DMS53 treated with DMSO at 0.1 percent for 48 hours (cell line): ENCODE measurements at regions not wholly inside any gene's neighbourhood (a gene's known extent, or its start where the extent isn't known, plus 50 kb on each side); places are given as distances from the start of the nearest gene placed in this dataset.
"Not testable (repeated sequence)": the region's sequence is repeated elsewhere in the genome, so short reads cannot be mapped to it uniquely, and the experiment has no call there.

Source experiments
- DNase-seq: peaks from one replicate; lab custom pipeline; 2025; ENCODE audit not compliant: unreplicated experiment; lab: John Stamatoyannopoulos, UW

GRCh38 chr18:73688851-73689711 lies 458.6 kb downstream of the FBXO15 start:
- DNase-seq: no peak

GRCh38 chr18:73688161-73688560 lies 459.5 kb downstream of the FBXO15 start:
- no peak for DNase-seq

DNA sequence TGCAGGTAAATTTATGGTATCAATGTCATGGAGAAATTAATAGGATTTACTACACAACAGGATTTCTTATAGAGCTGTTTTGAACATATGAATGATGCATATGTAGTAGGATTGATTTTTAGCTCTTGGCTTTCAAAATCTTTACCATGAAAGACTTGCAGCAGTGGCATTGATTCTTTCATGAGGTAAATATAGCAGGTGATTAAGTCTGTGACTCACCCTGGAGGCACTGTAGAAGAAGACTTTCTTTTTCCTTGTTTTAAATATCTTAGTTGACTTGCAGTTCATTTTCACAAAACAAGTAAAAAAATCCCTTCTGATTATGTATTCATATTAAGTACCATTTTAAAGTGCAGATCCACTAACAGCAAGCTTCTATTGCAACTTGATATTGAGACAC lies 463.0 kb downstream of the FBXO15 start:
- DNase-seq: no peak

DNA sequence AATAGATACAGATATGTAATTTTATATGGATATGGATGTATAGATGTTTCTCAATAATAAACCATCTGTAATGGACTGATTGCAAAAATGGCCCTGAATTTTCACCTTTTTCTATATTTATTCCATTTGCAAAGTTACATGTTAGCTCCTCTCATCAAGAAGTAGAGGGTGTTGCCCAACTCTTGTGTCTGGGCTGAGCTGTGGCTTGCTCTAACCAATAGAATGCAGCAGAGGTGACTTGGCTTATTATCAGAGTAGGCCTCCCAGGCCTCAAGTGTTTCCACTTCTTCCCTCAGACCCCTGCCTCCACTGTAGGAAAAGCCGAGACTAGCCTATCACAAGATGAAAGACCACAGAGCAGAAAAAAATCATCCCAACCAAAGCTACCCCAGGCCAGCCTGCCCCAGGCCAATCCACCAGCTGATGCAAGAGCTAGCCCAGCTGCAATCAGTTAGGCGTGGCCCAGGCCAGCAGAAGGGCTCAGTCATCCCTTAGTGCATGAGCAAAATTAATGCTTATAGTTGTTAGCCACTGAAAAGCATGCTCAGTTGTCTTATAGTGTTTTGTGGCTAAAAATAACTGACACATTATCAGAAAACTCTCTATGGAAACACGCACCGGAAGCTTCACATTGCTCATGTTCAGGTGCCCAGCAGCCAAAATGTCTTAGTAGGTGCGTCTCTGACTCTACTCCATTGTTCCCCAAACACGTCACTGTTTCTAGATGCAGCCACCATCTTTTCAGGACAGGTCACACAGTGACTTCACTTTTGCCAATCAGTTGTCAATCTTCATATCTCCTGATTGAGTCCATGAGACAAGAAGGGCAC lies 464.0 kb downstream of the FBXO15 start:
- DNase-seq: no peak

DNA sequence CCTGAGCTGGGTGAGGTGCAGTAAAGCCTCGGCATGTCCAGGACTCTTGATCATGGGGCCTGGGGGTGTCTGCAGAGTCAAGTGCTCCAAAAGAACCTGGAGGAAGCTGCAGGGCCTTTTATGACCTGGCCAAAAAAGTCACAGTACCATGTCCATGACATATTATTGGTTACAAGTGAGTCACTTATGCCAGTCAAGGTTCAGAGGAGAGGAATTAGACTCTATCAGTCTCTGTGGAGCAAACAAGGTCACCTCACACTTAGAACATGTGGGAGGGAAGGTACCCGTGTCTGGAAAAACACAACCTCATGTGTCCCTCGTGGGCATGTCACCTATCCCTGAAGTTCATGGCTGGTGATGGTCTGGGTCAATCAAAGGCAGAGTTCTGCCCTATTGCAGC lies 465.7 kb downstream of the FBXO15 start:
- no peak for DNase-seq

GRCh38 chr18:73681398-73681797 lies 466.2 kb downstream of the FBXO15 start:
- no peak for DNase-seq

DNA sequence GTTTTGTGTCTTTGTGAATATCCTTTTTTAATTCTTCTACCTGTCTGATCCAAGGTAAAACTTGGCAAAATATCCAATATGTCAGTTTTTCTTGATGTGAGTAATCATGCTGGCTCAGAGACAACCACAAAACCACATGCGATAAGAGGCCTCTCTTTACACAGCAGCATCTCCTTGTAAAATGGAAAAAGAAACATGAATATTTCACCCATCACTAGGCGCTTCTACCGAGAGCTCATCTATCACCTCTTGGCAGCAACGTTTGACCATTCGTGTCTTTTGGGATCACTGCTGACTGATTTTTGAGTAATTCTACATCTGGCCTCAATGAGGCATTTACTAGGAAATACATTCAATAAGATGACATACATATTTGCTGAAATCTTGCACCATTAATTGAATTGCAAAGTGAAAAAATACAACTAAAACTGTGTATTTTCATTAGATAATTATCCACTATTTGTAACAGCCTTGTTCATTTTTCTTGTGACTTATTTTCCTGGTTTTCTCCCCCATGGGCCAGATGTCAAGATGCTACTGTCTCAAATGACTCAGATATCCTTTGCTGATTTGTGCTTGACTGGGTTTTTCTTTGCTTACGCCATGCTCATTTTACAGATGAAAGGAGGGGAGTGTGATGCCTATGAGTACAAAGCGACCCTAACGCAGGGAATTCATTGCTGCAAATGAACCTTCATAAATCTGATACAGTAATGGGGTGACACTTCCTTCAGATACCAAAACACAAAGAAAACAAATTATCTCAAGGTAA lies 467.5 kb downstream of the FBXO15 start:
- no peak for DNase-seq

GRCh38 chr18:73677450-73677849 lies 470.2 kb downstream of the FBXO15 start:
- DNase-seq: no peak

GRCh38 chr18:73674125-73674865 lies 473.3 kb downstream of the FBXO15 start:
- DNase-seq: no peak

GRCh38 chr18:73671480-73671879 lies 476.2 kb downstream of the FBXO15 start:
- DNase-seq: not testable (repeated sequence)

GRCh38 chr18:73670524-73670923 lies 477.1 kb downstream of the FBXO15 start:
- no peak for DNase-seq

GRCh38 chr18:73670039-73670438 lies 477.6 kb downstream of the FBXO15 start:
- DNase-seq: no peak

DNA sequence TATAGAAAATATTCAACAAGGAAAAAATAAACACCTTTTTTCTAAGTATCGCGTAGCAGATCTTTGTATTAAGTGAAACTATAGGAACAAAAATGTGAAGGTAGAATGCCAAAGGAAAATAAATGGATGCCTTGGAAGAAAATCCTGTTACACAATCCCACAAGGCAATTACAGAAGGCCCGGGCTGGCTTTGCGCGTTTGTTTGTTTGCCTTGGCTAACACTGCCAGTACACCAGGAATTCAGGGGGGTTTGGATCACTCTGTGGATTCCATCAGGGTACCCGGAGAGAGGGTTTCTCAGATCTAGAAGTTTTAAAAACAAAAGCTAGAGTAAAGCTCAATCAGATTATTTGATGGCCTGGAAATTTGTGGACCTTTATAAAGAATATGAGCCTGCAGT lies 478.3 kb downstream of the FBXO15 start:
- DNase-seq: no peak

GRCh38 chr18:73668051-73668450 lies 479.6 kb downstream of the FBXO15 start:
- DNase-seq: no peak

DNA sequence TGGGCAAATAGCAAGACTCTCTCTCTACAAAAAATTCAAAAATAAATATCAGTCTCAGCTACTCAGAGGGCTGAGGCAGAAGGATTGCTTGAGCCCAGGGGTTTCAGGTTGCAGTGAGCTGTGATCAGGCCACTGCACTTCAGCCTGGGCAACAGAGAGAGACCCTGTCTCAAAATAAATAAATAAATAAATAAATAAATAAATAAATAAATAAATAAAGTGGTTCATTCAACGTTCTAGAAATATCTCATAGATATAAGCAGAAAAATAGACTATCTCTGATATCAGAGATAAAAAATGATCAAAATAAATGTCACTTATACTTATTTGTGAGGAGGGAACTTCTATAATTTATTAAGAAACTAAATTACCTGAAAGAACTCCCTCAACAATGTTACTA lies 480.9 kb downstream of the FBXO15 start:
- no peak for DNase-seq

DNA sequence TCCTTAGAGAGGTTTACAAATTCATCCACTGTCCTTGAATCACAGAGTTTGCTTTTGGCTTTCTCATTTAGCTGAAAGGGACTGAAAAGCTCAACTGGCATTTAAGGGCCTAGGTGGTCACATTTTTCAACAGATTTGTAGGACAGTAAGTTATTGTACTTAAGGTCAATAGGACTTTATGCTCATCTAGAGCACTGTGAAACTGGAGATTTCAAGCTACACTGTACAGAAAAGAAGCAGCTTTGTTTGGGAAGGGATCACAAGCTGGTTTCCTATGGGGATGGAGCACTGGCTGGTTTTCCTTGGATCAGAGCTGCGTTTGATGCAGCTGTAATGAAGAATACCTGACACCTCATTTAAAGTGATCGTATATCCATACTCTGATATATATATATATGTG lies 482.7 kb downstream of the FBXO15 start:
- no peak for DNase-seq

DNA sequence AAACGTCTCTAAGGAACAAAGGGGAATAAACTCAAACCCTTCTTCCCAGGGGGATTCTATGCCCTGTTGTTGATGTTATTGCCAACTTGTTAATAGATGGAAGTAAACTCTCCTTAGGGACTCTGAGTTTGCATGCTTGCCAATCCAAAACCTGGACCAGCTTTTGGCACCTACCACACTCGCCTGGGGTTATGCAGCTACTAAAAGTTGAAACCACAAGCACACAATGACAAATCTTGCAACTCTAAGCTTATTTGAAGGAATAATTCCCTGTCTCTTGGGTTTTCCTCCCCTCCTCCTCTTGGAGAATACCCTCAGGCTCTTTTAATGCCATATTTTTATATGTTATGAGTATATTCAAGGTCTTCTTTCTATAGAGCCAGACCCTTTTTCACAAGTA lies 484.1 kb downstream of the FBXO15 start:
- no peak for DNase-seq

DNA sequence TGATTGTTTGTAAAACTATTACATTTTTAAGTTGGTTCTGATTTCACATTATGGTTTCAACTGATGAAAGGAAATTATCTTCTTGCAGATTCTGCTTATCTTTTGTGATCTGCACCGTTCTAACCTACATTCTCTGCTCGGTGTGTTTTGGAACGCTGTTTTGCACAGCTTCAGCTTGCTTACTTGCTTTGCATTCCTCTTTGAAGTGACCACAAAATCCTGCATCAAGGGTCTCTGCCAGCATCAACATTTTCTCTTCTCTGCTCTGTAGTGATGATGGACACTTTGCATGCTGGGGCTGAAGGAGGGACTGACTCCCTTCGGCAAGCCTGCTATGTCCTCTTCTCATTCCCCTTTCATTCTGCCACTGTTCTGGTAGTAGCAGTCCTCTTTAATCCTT lies 485.2 kb downstream of the FBXO15 start:
- no peak for DNase-seq

DNA sequence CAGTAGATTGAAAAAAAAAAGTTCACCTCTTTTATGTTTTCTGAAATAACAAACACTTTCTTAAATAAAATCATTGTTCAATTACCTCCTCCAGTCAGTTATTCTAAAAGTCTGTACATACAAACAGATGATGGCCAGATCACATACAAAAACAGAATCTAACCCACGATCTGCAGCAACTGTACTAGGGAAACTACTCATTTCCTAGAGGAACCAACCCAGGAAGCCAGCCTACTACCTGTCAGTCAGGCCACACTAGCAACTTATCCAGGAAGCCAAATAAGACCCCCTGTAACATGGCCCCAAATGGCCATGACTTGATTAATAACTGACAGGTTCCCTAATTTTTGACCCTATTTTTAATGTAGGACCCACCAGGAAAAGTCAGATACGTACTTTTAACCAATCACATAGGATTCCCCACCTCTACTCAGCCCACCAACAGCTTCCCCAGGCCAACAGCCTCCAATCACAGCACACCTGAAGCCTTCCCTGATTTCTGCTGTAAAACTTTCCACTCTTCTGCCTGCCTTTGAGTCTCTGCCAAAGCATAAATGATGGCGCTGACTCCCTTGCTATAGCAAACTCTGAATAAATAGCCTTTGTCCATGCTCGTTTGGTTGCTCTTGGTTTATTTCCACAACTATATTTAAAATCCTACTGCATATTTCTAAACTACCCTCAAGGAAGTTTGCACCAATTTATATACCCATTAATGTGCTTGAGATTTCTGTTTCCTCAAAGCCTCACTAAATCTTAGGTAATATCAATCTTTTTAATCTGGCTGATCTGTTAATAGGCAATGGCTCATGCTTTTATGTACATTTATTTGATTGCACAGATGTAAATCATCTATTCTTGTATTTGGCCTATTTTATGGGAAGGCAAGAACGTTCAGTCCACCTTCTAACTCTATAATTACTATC lies 486.4 kb downstream of the FBXO15 start:
- DNase-seq: no peak

DNA sequence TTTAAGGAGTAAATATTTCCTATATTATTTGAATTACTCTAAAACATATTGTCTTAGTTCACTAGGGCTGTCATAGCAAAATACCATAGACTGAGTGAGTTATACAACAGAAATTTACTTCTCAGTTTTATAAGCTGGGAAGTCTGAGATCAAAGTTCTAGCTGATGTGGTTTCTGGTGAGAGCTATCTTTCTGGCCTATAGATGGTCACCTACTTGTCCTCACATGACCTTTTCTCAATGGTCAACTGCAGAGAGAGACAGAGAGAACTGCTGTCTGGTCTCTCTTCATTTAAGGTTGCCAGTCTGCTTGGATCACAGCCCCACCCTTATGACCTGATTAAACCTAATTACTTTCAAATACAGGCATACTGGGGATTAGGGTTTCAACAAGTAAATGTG lies 490.9 kb downstream of the FBXO15 start:
- DNase-seq: no peak
